Gastroesophageal sphincter (tissue), 3 donors: ENCODE measurements at regions not wholly inside any gene's neighbourhood (a gene's known extent, or its start where the extent isn't known, plus 50 kb on each side); places are given as distances from the start of the nearest gene placed in this dataset.

Source experiments
- POLR2AphosphoS5 ChIP-seq: sonication (generic); formaldehyde crosslinking; IDR thresholded peaks from one replicate; pipeline ENCODE4 v1.6.1; 2017; ENCODE audit warnings: antibody characterized with exemption
- TF ChIP-seq, protein P1 (sequence below), 4 experiments: fragments of 200-600 bp in 2 of 4; fragments of 450-650 bp in 2 of 4; sonication (generic) in 1 of 4; IDR thresholded peaks; one replicate each; pipeline ENCODE4 v1.5.1; 2017 to 2019; ENCODE audit warnings: antibody characterized with exemption in 4 of 4, mild to moderate bottlenecking in 2 of 4, moderate library complexity in 2 of 4

DNA sequence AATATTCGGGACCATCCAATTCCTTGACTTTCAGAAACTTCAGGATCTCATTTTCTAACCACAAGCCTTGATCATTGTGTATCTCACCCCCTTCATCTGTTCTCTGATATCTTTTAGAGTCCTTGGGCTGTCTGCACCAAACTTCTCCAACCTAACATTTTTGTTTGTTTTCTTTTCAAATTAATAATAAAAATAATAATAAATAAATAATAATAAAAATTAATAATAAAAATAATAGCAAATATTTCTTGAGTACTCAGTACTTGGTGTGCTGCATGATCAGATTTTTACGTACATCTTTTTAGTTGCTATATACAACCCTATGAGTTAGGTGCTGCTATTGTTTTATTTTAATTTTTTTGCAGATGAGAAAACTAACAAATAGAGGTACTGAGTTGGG, 70.2 kb upstream of the TPRG1 start:
- TF ChIP-seq, protein P1, sequence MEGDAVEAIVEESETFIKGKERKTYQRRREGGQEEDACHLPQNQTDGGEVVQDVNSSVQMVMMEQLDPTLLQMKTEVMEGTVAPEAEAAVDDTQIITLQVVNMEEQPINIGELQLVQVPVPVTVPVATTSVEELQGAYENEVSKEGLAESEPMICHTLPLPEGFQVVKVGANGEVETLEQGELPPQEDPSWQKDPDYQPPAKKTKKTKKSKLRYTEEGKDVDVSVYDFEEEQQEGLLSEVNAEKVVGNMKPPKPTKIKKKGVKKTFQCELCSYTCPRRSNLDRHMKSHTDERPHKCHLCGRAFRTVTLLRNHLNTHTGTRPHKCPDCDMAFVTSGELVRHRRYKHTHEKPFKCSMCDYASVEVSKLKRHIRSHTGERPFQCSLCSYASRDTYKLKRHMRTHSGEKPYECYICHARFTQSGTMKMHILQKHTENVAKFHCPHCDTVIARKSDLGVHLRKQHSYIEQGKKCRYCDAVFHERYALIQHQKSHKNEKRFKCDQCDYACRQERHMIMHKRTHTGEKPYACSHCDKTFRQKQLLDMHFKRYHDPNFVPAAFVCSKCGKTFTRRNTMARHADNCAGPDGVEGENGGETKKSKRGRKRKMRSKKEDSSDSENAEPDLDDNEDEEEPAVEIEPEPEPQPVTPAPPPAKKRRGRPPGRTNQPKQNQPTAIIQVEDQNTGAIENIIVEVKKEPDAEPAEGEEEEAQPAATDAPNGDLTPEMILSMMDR (IDR thresholded peaks at IDR 0.05), result no peak
- no peak for TF ChIP-seq POLR2AphosphoS5
